Skeletal muscle tissue (tissue), 3 donors: ENCODE measurements at regions not wholly inside any gene's neighbourhood (a gene's known extent, or its start where the extent isn't known, plus 50 kb on each side); places are given as distances from the start of the nearest gene placed in this dataset.

Experiments
- H3K27ac ChIP-seq: one replicate; pipeline ENCODE4 v1.7.0; 2013; ENCODE audit warnings: mild to moderate bottlenecking, low read depth, low read length, inconsistent platforms
- H3K27me3 ChIP-seq, 3 donors: one replicate each; pipeline ENCODE4 v1.7.0; 2013; ENCODE audit warnings: low read length in 3 of 3; ENCODE audit not compliant: control insufficient read depth in 3 of 3, insufficient read depth in 3 of 3
- H3K36me3 ChIP-seq, 3 donors: one replicate each; pipeline ENCODE4 v1.7.0; 2013; ENCODE audit warnings: low read length in 3 of 3; ENCODE audit not compliant: control insufficient read depth in 3 of 3, insufficient read depth in 3 of 3
- H3K4me1 ChIP-seq, 3 donors: one replicate each; pipeline ENCODE4 v1.7.0; 2013; ENCODE audit warnings: low read length in 3 of 3, mild to moderate bottlenecking in 3 of 3; ENCODE audit not compliant: control insufficient read depth in 3 of 3, insufficient read depth in 3 of 3
- H3K4me3 ChIP-seq, 3 donors: one replicate each; pipeline ENCODE4 v1.7.0; 2013; ENCODE audit warnings: low read length in 3 of 3
- H3K9ac ChIP-seq, 3 donors: one replicate each; pipeline ENCODE4 v1.7.0; 2013; ENCODE audit warnings: low read length in 3 of 3, mild to moderate bottlenecking in 3 of 3, moderate library complexity in 2 of 3, low read depth in 1 of 3
- H3K9me3 ChIP-seq, 3 donors: one replicate each; pipeline ENCODE4 v1.7.0; 2013; ENCODE audit warnings: low read length in 3 of 3; ENCODE audit not compliant: control insufficient read depth in 3 of 3
- donor health status: Osteomylitis.

GRCh38 chr20:51884561-51884960 is 82.2 kb upstream of the SALL4 start:
- peaks cover 0 to 2% (median 0%) of the 10 kb centered on the region in 3 donors for H3K9me3 ChIP-seq
- H3K36me3 ChIP-seq: no peaks in the 10 kb centered on the region
- H3K27me3 ChIP-seq: peaks cover 0 to 6% (median 0%) of the 10 kb centered on the region in 3 donors
- H3K4me3 ChIP-seq: no peak overlapping the region
- no peak overlapping the region for H3K27ac ChIP-seq
- no peak overlapping the region for H3K9ac ChIP-seq
- no peaks in the 10 kb centered on the region for H3K4me1 ChIP-seq

- Histone ChIP-seq H3K9me3 (no peaks in the 10 kb centered on the region), H3K4me3 (no peak overlapping the region), H3K27ac (no peak overlapping the region), H3K36me3 (no peaks in the 10 kb centered on the region), H3K27me3 (no peaks in the 10 kb centered on the region), H3K9ac (no peak overlapping the region), H3K4me1 (no peaks in the 10 kb centered on the region)
These were observed 77.9 kb upstream of the SALL4 start for GRCh38 chr20:51880188-51880587.

GRCh38 chr20:51876313-51876940 is 74.1 kb upstream of the SALL4 start:
- Histone ChIP-seq H3K4me1 (no peaks in the 10 kb centered on the region), H3K4me3 (no peak overlapping the region), H3K9ac (no peak overlapping the region)

GRCh38 chr20:51873652-51874051 is 71.3 kb upstream of the SALL4 start:
- no peaks in the 10 kb centered on the region for H3K4me1 ChIP-seq
- H3K4me3 ChIP-seq: no peak overlapping the region
- H3K36me3 ChIP-seq: no peaks in the 10 kb centered on the region
- H3K27ac ChIP-seq: no peak overlapping the region
- H3K9me3 ChIP-seq: no peaks in the 10 kb centered on the region
- H3K9ac ChIP-seq: no peak overlapping the region
- H3K27me3 ChIP-seq: peaks cover 0 to 5% (median 0%) of the 10 kb centered on the region in 3 donors

More at GRCh38 chr20:51876313-51876940, 74.1 kb upstream of the SALL4 start:
- Histone ChIP-seq H3K9me3 (no peaks in the 10 kb centered on the region), H3K27ac (no peak overlapping the region), H3K27me3 (peaks cover 0 to 5% (median 0%) of the 10 kb centered on the region in 3 donors), H3K36me3 (no peaks in the 10 kb centered on the region)

GRCh38 chr20:51871943-51872342 is 69.6 kb upstream of the SALL4 start:
- Histone ChIP-seq H3K4me1 (no peaks in the 10 kb centered on the region), H3K4me3 (no peak overlapping the region), H3K9ac (no peak overlapping the region), H3K36me3 (no peaks in the 10 kb centered on the region), H3K27me3 (peaks cover 0 to 5% (median 0%) of the 10 kb centered on the region in 3 donors), H3K9me3 (no peaks in the 10 kb centered on the region), H3K27ac (no peak overlapping the region)

- Histone ChIP-seq H3K27me3 (peaks cover 0 to 4% (median 0%) of the 10 kb centered on the region in 3 donors), H3K4me3 (no peak overlapping the region), H3K9me3 (no peaks in the 10 kb centered on the region), H3K36me3 (no peaks in the 10 kb centered on the region), H3K27ac (no peak overlapping the region), H3K4me1 (no peaks in the 10 kb centered on the region), H3K9ac (no peak overlapping the region)
These were observed 66.7 kb upstream of the SALL4 start for GRCh38 chr20:51869002-51869401.

GRCh38 chr20:51867251-51867650 is 64.9 kb upstream of the SALL4 start:
- Histone ChIP-seq H3K4me3 (no peak overlapping the region), H3K27me3 (no peaks in the 10 kb centered on the region), H3K9ac (no peak overlapping the region), H3K36me3 (no peaks in the 10 kb centered on the region), H3K27ac (no peak overlapping the region), H3K4me1 (no peaks in the 10 kb centered on the region), H3K9me3 (no peaks in the 10 kb centered on the region)

- Histone ChIP-seq H3K4me1 (no peaks in the 10 kb centered on the region), H3K9ac (no peak overlapping the region), H3K4me3 (no peak overlapping the region), H3K36me3 (no peaks in the 10 kb centered on the region), H3K9me3 (no peaks in the 10 kb centered on the region), H3K27me3 (peaks cover 0 to 2% (median 0%) of the 10 kb centered on the region in 3 donors), H3K27ac (no peak overlapping the region)
These were observed 62.6 kb upstream of the SALL4 start for GRCh38 chr20:51864967-51865366.

- Histone ChIP-seq H3K27ac (no peak overlapping the region), H3K36me3 (no peaks in the 10 kb centered on the region), H3K4me3 (no peak overlapping the region), H3K9ac (no peak overlapping the region), H3K27me3 (peaks cover 0 to 2% (median 0%) of the 10 kb centered on the region in 3 donors), H3K9me3 (no peaks in the 10 kb centered on the region), H3K4me1 (no peaks in the 10 kb centered on the region)
These were observed 60.5 kb upstream of the SALL4 start for GRCh38 chr20:51862796-51863195.

- Histone ChIP-seq H3K9ac (no peak overlapping the region), H3K4me3 (no peak overlapping the region), H3K36me3 (no peaks in the 10 kb centered on the region), H3K27me3 (peaks cover 0 to 2% (median 0%) of the 10 kb centered on the region in 3 donors), H3K27ac (no peak overlapping the region), H3K4me1 (no peaks in the 10 kb centered on the region), H3K9me3 (no peaks in the 10 kb centered on the region)
These were observed 59.6 kb upstream of the SALL4 start for GRCh38 chr20:51861726-51862466.
